GM19238 (cell line): ENCODE measurements at regions not wholly inside any gene's neighbourhood (a gene's known extent, or its start where the extent isn't known, plus 50 kb on each side); places are given as distances from the start of the nearest gene placed in this dataset.

Source experiments
- DNase-seq: peaks from one replicate; pipeline ENCODE4 v3.0.0; 2011; ENCODE audit warnings: low spot score; ENCODE audit not compliant: insufficient read length

GRCh38 chr18:52008736-52009135 is 331.3 kb upstream of the DCC start:
- no peak for DNase-seq

GRCh38 chr18:52009958-52010357 is 330.0 kb upstream of the DCC start:
- no peak for DNase-seq

GRCh38 chr18:52045946-52046675 is 293.9 kb upstream of the DCC start:
- no peak for DNase-seq

- no peak for DNase-seq
Measured at GRCh38 chr18:52046842-52047241, 293.2 kb upstream of the DCC start.

- DNase-seq, result no peak
Measured at GRCh38 chr18:52054324-52054723, 285.7 kb upstream of the DCC start.

- DNase-seq, result no peak
Measured at GRCh38 chr18:52060607-52061304, 279.2 kb upstream of the DCC start.

GRCh38 chr18:52063923-52064322 is 276.1 kb upstream of the DCC start:
- no peak for DNase-seq

GRCh38 chr18:52069201-52069600 is 270.8 kb upstream of the DCC start:
- DNase-seq, result no peak

- no peak for DNase-seq
Measured at GRCh38 chr18:52070291-52070756, 269.7 kb upstream of the DCC start.

GRCh38 chr18:52077251-52077983 is 262.6 kb upstream of the DCC start:
- DNase-seq, result no peak

GRCh38 chr18:52082246-52082645 is 257.8 kb upstream of the DCC start:
- no peak for DNase-seq

- DNase-seq, result no peak
Measured at GRCh38 chr18:52087140-52087539, 252.9 kb upstream of the DCC start.

GRCh38 chr18:52090005-52090404 is 250.0 kb upstream of the DCC start:
- DNase-seq, result no peak

GRCh38 chr18:52093171-52093570 is 246.8 kb upstream of the DCC start:
- no peak for DNase-seq

GRCh38 chr18:52118684-52119083 is 221.3 kb upstream of the DCC start:
- no peak for DNase-seq

- no peak for DNase-seq
Measured at GRCh38 chr18:52130624-52131301, 209.2 kb upstream of the DCC start.

GRCh38 chr18:52131845-52132244 is 208.2 kb upstream of the DCC start:
- DNase-seq, result no peak

GRCh38 chr18:52136532-52136931 is 203.5 kb upstream of the DCC start:
- no peak for DNase-seq

GRCh38 chr18:52140986-52141385 is 199.0 kb upstream of the DCC start:
- no peak for DNase-seq

GRCh38 chr18:52150050-52150449 is 189.9 kb upstream of the DCC start:
- DNase-seq, result no peak

GRCh38 chr18:52152036-52152435 is 188.0 kb upstream of the DCC start:
- DNase-seq, result no peak

GRCh38 chr18:52156166-52156565 is 183.8 kb upstream of the DCC start:
- DNase-seq, result no peak
